Ovary (tissue), 3 donors: ENCODE measurements at regions not wholly inside any gene's neighbourhood (a gene's known extent, or its start where the extent isn't known, plus 50 kb on each side); places are given as distances from the start of the nearest gene placed in this dataset.

Experiments used
- POLR2A ChIP-seq: fragments of 450-650 bp; IDR thresholded peaks from one replicate; pipeline ENCODE4 v1.6.1; 2017; ENCODE audit warnings: antibody characterized with exemption, mild to moderate bottlenecking, moderate library complexity
- TF ChIP-seq, protein P1 (sequence below), 3 donors: fragments of 450-650 bp in 2 of 3; fragments of 200-600 bp in 1 of 3; IDR thresholded peaks; one replicate each; pipeline versions ENCODE4 v1.5.1 to v1.8.0; 2016 to 2022; ENCODE audit warnings: antibody characterized with exemption in 3 of 3, mild to moderate bottlenecking in 1 of 3
- donor health status: DM: no; HTN: no; CAD: no.

GRCh38 chr3:145359040-145359439 lies 801.9 kb downstream of the PLOD2 start:
- TF ChIP-seq, protein P1, sequence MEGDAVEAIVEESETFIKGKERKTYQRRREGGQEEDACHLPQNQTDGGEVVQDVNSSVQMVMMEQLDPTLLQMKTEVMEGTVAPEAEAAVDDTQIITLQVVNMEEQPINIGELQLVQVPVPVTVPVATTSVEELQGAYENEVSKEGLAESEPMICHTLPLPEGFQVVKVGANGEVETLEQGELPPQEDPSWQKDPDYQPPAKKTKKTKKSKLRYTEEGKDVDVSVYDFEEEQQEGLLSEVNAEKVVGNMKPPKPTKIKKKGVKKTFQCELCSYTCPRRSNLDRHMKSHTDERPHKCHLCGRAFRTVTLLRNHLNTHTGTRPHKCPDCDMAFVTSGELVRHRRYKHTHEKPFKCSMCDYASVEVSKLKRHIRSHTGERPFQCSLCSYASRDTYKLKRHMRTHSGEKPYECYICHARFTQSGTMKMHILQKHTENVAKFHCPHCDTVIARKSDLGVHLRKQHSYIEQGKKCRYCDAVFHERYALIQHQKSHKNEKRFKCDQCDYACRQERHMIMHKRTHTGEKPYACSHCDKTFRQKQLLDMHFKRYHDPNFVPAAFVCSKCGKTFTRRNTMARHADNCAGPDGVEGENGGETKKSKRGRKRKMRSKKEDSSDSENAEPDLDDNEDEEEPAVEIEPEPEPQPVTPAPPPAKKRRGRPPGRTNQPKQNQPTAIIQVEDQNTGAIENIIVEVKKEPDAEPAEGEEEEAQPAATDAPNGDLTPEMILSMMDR (IDR thresholded peaks at IDR 0.05): no peak
- TF ChIP-seq POLR2A: no peak
